ENCODE measurements at regions not wholly inside any gene's neighbourhood (a gene's known extent, or its start where the extent isn't known, plus 50 kb on each side); places are given as distances from the start of the nearest gene placed in this dataset.

DNA sequence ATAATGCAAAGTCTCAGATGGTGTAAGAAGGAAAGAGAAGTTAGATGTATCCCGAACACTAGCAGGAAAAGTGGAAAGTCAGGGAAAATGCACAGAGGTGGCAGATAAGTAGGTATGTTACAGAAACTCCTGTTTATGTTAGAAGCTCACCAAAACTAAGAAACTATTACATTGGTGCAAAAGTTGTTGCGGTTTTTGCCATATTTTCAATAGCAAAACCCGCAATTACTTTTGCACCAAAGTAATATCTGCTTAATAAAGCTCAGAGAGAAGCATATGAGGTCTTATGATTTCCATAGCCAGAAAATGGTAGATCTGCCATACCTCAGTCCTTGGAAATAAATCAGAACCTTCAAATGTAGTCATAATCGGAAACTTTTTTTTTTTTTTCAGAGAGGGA, 1035.6 kb downstream of the PCDH7 start:
- TF ChIP-seq, protein P1, sequence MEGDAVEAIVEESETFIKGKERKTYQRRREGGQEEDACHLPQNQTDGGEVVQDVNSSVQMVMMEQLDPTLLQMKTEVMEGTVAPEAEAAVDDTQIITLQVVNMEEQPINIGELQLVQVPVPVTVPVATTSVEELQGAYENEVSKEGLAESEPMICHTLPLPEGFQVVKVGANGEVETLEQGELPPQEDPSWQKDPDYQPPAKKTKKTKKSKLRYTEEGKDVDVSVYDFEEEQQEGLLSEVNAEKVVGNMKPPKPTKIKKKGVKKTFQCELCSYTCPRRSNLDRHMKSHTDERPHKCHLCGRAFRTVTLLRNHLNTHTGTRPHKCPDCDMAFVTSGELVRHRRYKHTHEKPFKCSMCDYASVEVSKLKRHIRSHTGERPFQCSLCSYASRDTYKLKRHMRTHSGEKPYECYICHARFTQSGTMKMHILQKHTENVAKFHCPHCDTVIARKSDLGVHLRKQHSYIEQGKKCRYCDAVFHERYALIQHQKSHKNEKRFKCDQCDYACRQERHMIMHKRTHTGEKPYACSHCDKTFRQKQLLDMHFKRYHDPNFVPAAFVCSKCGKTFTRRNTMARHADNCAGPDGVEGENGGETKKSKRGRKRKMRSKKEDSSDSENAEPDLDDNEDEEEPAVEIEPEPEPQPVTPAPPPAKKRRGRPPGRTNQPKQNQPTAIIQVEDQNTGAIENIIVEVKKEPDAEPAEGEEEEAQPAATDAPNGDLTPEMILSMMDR (IDR thresholded peaks at IDR 0.05; ENCODE audit: low read depth, low read length) = no peak
- DNase-seq (ENCODE audit: extremely low read depth, low read depth) = no peak

DNA sequence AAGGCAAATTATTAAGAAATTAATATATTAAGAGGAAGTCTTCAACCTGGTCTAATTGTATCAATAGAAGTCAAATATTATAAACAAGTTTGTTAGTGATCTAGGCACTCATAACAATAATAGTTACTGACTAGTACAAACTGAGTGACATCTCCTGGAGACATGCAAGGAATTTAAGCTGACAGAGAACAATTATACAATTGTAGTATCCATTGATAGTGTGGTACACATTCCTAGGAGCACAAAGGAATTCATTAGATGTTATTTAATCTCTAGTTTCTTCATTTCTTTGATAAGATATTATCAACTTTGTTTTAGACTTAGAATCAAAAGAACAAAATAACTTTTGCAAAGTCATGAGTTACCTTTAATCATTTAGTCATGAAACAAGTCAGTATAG, 1048.6 kb downstream of the PCDH7 start:
- TF ChIP-seq, protein P1 (IDR thresholded peaks at IDR 0.05; ENCODE audit: low read depth, low read length) = no peak
- no peak for DNase-seq (ENCODE audit: extremely low read depth, low read depth)

DNA sequence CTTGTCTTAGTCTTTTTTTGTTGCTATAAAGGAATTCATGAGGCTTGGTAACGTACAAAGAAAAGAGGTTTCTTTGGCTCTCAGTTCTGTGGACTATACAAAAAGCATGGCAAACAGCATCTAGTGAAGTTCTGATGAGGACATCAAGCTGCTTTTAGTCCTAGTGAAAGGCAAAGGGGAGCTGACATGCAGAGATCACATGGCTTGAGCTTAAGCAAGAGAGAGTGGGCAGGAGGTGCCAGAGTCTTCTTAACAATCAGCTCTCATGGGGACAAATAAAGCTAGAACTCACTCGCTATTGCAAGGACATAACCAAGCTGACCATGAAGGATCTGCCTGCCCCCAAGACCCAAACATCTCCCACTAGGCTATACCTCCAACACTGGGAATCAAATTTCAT, 1063.1 kb downstream of the PCDH7 start:
- TF ChIP-seq, protein P1 (IDR thresholded peaks at IDR 0.05; ENCODE audit: low read depth, low read length) = no peak
- no peak for DNase-seq (ENCODE audit: extremely low read depth, low read depth)

DNA sequence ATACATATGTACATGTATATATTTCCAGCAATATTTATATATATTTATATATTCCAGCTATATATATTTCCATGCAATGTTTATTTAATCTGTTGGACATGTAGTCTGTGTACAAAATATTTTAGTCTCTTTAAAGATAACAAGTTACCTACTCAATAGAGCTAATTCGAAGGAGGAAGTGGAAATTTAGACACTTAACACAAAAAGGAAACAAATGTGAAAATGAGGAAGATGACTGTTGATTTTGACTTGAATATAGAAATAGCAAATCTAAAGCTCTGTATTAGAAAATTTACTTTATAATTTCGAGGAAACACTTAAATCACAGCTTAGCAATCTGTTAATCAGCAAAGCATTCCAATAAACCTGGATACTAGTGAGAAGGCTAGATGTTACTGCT, 1064.4 kb downstream of the PCDH7 start:
- DNase-seq (ENCODE audit: extremely low read depth, low read depth) = no peak
- TF ChIP-seq, protein P1 (IDR thresholded peaks at IDR 0.05; ENCODE audit: low read depth, low read length) = no peak

DNA sequence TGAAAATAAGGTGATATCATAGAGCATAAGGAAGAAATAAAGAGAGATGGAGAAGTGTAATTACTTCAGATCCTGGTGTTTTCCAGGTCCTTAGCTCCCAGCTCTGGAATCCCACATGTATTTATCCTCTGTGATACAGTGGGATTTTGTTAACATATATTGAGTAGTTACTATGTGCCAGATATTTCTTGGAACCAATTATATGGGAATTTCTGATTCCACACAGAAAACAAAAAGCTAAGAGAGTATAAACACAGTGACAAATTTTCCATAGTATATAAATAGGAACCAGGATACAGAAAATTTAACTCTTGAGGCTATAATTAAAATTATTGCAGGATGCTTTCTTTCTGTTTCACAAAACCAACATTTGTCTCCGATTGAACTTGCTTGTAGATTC, 1067.5 kb downstream of the PCDH7 start:
- TF ChIP-seq, protein P1 (IDR thresholded peaks at IDR 0.05; ENCODE audit: low read depth, low read length) = no peak
- no peak for DNase-seq (ENCODE audit: extremely low read depth, low read depth)

DNA sequence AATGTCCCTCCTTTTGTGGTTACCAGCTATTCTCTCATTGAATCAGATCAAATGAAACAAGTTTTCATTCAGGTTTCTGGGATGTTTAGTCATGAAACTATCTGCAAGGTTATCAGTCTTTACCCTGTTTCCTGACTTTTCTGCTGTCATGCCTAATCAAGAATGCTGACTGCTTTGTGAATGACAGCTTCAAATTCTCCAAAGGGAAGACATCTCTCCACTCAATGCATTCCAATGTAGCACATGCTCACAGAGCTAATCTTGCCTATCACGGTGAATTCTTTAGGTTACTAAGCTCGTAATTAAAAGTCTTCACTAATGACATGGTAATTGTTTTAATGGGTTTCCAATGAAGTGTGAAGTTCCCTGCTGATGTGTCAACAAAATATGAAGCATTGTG, 1068.5 kb downstream of the PCDH7 start:
- TF ChIP-seq, protein P1 (IDR thresholded peaks at IDR 0.05; ENCODE audit: low read depth, low read length) = no peak
- no peak for DNase-seq (ENCODE audit: extremely low read depth, low read depth)

DNA sequence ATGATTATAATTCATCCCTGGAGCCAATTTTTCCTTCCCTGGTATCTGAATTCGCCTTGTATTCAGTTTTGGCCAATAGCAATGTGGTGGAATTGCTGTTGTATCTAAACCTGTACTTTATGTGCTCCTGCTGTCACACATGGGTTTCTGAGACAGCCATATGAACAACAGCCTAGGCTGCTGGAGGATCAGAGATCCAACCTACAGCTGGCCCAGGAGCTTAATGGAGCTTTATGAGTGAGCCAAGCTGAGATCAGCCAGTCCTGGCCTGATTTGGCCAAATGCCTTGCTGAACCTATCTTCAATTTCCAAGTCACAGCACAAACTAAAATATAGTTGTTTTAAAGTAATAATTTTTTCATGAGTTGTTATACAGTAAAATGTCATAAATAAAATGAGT, 1071.5 kb downstream of the PCDH7 start:
- TF ChIP-seq, protein P1 (IDR thresholded peaks at IDR 0.05; ENCODE audit: low read depth, low read length) = no peak
- no peak for DNase-seq (ENCODE audit: extremely low read depth, low read depth)
